IMR-90 (cell line): ENCODE measurements at regions not wholly inside any gene's neighbourhood (a gene's known extent, or its start where the extent isn't known, plus 50 kb on each side); places are given as distances from the start of the nearest gene placed in this dataset.

Experiments used
- ATAC-seq: fragments of 200-7000 bp; cut with Tn5 transposase; 2 replicates; pipeline ENCODE4 v1.9.1; 2020; ENCODE audit warnings: low read depth, mild to moderate bottlenecking, moderate library complexity
- BruUV-seq: library from RNA; stranded (reverse); fragments of 400-500 nt; replicated peaks from 2 replicates; lab custom pipeline; 2021; lab: Mats Ljungman, UMichigan
- CTCF ChIA-PET: fragments of 300-600 bp; formaldehyde crosslinking; extraction: SDS; loops from one replicate; lab custom pipeline; 2021; ENCODE audit warnings: antibody characterized with exemption; lab: Yijun Ruan, JAX
- POLR2A ChIA-PET: fragments of 300-600 bp; sonication (Branson Sonifier 250); formaldehyde crosslinking; loops from one replicate; lab custom pipeline; 2022; ENCODE audit warnings: antibody characterized with exemption; ENCODE audit not compliant: unreplicated experiment; lab: Charles Lee
- DNase-seq: peaks from one replicate; pipeline ENCODE4 v3.0.0; 2013
- H2AFZ ChIP-seq: replicated peaks from 2 replicates; pipeline ENCODE3; 2013; ENCODE audit warnings: low read length, mild to moderate bottlenecking; ENCODE audit not compliant: poor library complexity
- H2AK5ac ChIP-seq: 2 replicates; pipeline ENCODE4 v1.6.1; 2013; ENCODE audit warnings: low read depth, low read length, inconsistent platforms
- H2AK9ac ChIP-seq: replicated peaks from 2 replicates; pipeline ENCODE3; 2013; ENCODE audit warnings: mild to moderate bottlenecking, low read depth, low read length, moderate library complexity; ENCODE audit not compliant: poor library complexity
- H2BK120ac ChIP-seq: 2 replicates; pipeline ENCODE4 v1.6.1; 2013; ENCODE audit warnings: low read depth, low read length, inconsistent platforms
- H2BK15ac ChIP-seq: 3 replicates; pipeline ENCODE4 v1.6.1; 2013; ENCODE audit warnings: low read depth, low read length, inconsistent platforms
- H2BK20ac ChIP-seq: 2 replicates; pipeline ENCODE4 v1.6.1; 2013; ENCODE audit warnings: low read depth, mild to moderate bottlenecking, inconsistent platforms, low read length, moderate library complexity
- H2BK5ac ChIP-seq: 2 replicates; pipeline ENCODE4 v1.6.1; 2013; ENCODE audit warnings: mild to moderate bottlenecking, low read depth, low read length, inconsistent platforms; ENCODE audit not compliant: poor library complexity, severe bottlenecking
- H3K14ac ChIP-seq: replicated peaks from 2 replicates; pipeline ENCODE4 v1.6.1; 2013; ENCODE audit warnings: low read depth, low read length, inconsistent platforms
- H3K18ac ChIP-seq: 2 replicates; pipeline ENCODE4 v1.6.1; 2013; ENCODE audit warnings: low read depth, low read length, control low read depth
- H3K23ac ChIP-seq: 2 replicates; pipeline ENCODE4 v1.6.1; 2013; ENCODE audit warnings: low read depth, low read length, inconsistent platforms
- H3K27ac ChIP-seq: 2 replicates; pipeline ENCODE4 v1.5.1; 2013; ENCODE audit warnings: mild to moderate bottlenecking, control low read depth, low read length; ENCODE audit not compliant: insufficient read depth
- H3K27me3 ChIP-seq: 2 replicates; pipeline ENCODE4 v1.6.1; 2013; ENCODE audit warnings: low read length; ENCODE audit not compliant: control insufficient read depth, insufficient read depth
- H3K36me3 ChIP-seq: 2 replicates; pipeline ENCODE4 v1.6.1; 2013; ENCODE audit warnings: low read length, mixed read lengths; ENCODE audit not compliant: control insufficient read depth, insufficient read depth
- H3K4ac ChIP-seq: 2 replicates; pipeline ENCODE4 v1.6.1; 2013; ENCODE audit warnings: low read depth, low read length, inconsistent platforms
- H3K4me1 ChIP-seq: 2 replicates; pipeline ENCODE4 v1.6.1; 2013; ENCODE audit warnings: low read length, mixed read lengths; ENCODE audit not compliant: control insufficient read depth, insufficient read depth
- H3K4me2 ChIP-seq: 2 replicates; pipeline ENCODE4 v1.6.1; 2013; ENCODE audit warnings: low read depth, mild to moderate bottlenecking, control low read depth, low read length, moderate library complexity
- H3K4me3 ChIP-seq: 2 replicates; pipeline ENCODE4 v1.5.1; 2013; ENCODE audit warnings: low read depth, mild to moderate bottlenecking, control low read depth, low read length, moderate library complexity; ENCODE audit not compliant: insufficient read depth
- H3K56ac ChIP-seq: 2 replicates; pipeline ENCODE4 v1.6.1; 2013; ENCODE audit warnings: low read length, inconsistent platforms; ENCODE audit not compliant: insufficient read depth; ENCODE audit errors: extremely low read depth
- H3K79me1 ChIP-seq, 2 experiments: 2 replicates each; pipeline ENCODE4 v1.6.1; 2013; ENCODE audit warnings: low read length in 2 of 2, inconsistent platforms in 1 of 2, low read depth in 1 of 2
- H3K9ac ChIP-seq: 2 replicates; pipeline ENCODE4 v1.6.1; 2013; ENCODE audit warnings: low read depth, low read length, control low read depth
- H3K9me1 ChIP-seq: 2 replicates; pipeline ENCODE4 v1.6.1; 2013; ENCODE audit warnings: low read length, inconsistent platforms; ENCODE audit not compliant: insufficient read depth
- H3K9me3 ChIP-seq: 2 replicates; pipeline ENCODE4 v1.6.1; 2013; ENCODE audit warnings: low read length; ENCODE audit not compliant: control insufficient read depth, insufficient read depth
- H4K20me1 ChIP-seq: 2 replicates; pipeline ENCODE4 v1.6.1; 2013; ENCODE audit warnings: low read length, inconsistent platforms; ENCODE audit not compliant: insufficient read depth
- H4K5ac ChIP-seq: 2 replicates; pipeline ENCODE4 v1.6.1; 2013; ENCODE audit warnings: mild to moderate bottlenecking, low read depth, low read length, control low read depth
- H4K8ac ChIP-seq, 2 experiments: 2 replicates each; pipeline ENCODE4 v1.6.1; 2013; ENCODE audit warnings: low read depth in 2 of 2, low read length in 2 of 2, control low read depth in 1 of 2, inconsistent platforms in 1 of 2
- H4K91ac ChIP-seq: 2 replicates; pipeline ENCODE4 v1.6.1; 2013; ENCODE audit warnings: low read depth, low read length, inconsistent platforms; ENCODE audit not compliant: insufficient read depth
- BHLHE40 ChIP-seq: fragments of 150-350 bp; IDR thresholded peaks from 2 replicates; pipeline ENCODE4 v1.6.1; 2016; ENCODE audit warnings: mild to moderate bottlenecking, low read depth, low read length
- CEBPB ChIP-seq: IDR thresholded peaks from 2 replicates; pipeline ENCODE4 v1.6.1; 2012; ENCODE audit warnings: low read depth, low read length, improper control_type of control experiment
- CHD1 ChIP-seq: IDR thresholded peaks from 2 replicates; pipeline ENCODE4 v1.6.1; 2012; ENCODE audit warnings: low read depth, low read length, improper control_type of control experiment
- RAD21 ChIP-seq: IDR thresholded peaks from 2 replicates; pipeline ENCODE4 v1.6.1; 2012; ENCODE audit warnings: low read length, improper control_type of control experiment
- RCOR1 ChIP-seq: IDR thresholded peaks from 2 replicates; pipeline ENCODE4 v1.6.1; 2012; ENCODE audit warnings: mild to moderate bottlenecking, low read length, improper control_type of control experiment; ENCODE audit not compliant: insufficient replicate concordance
- SMC3 ChIP-seq: fragments of 150-350 bp; IDR thresholded peaks from 2 replicates; pipeline ENCODE4 v1.6.1; 2016; ENCODE audit warnings: low read depth, mild to moderate bottlenecking, antibody characterized with exemption, low read length, moderate library complexity
- WGBS, 2 experiments: methylation state at CpG; one replicate each; pipeline versions ENCODE4 v1.1.5 to v1.1.7; 2013; ENCODE audit warnings: missing lambda C conversion rate in 2 of 2; ENCODE audit not compliant: insufficient read length in 1 of 2; ENCODE audit errors: extremely low coverage in 2 of 2; 5-methylcytosine and 5-hydroxymethylcytosine counted together
- dilution Hi-C: fragments of 300-500 bp; cut with HindIII; formaldehyde crosslinking; loops from one replicate; pipeline ENCODE4 v1.14.3; 2018; ENCODE audit warnings: low sequenced_read_pairs; ENCODE audit not compliant: unreplicated experiment
- in situ Hi-C: fragments of 300-500 bp; cut with MboI; formaldehyde crosslinking; loops from 3 replicates; pipeline ENCODE4 v1.14.3; 2019; ENCODE audit warnings: low sequenced_read_pairs, inconsistent platforms, mixed read lengths
- intact Hi-C: fragments of 100-400 bp; cut with micrococcal nuclease; formaldehyde crosslinking; loops from 2 replicates; pipeline ENCODE4 v1.10.0; 2022
- TF ChIP-seq, protein P1 (sequence below): conservative IDR thresholded peaks from 2 replicates; pipeline ENCODE4 v1.5.1; 2012; ENCODE audit warnings: mild to moderate bottlenecking, low read depth, low read length, improper control_type of control experiment
- TF ChIP-seq, protein P2 (sequence below): fragments of 150-350 bp; IDR thresholded peaks from 2 replicates; pipeline ENCODE4 v1.6.1; 2016; ENCODE audit warnings: low read depth, mild to moderate bottlenecking, low read length, moderate library complexity, borderline replicate concordance

DNA sequence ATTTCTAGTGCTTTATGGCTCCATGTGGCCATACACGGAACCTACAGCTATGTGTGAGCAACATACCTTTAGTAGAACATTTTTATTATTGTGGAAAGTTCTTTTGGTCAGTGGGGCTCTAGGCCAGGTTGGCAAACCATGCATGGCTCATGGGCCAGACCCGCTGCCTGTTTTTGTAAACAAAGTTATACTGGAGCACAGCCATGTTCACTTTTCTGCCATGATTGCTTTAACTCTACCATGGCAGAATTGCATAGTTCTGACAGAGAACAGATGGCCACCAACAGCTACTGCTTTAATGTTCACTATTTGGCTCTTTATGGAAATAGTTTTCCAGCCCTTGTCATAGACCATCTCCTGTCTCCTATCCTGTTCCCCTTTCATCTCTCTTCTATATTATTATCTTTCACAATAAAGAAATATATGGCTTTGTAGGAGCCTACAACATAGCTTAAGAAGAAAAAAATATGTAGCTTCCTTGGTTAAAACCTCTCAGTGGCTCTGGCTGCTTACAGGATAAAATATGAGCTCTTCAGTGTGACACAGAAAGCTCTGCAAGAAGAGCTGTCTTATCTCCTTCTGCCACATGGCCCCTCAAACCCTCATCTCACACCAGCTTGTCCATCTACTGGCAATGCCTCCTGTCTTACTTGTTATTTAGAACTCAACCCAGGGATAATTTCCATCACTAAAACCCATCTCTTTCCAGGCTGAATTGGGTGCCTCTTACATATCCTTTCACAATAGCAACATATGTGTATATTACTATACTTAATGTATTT is 54.6 kb upstream of the RWDD3 start:
- Histone ChIP-seq H2BK120ac (no peak overlapping the region), H2BK15ac (no peak overlapping the region), H4K5ac (no peak overlapping the region), H3K79me1 (no peaks in the 10 kb centered on the region), H3K36me3 (no peaks in the 10 kb centered on the region), H3K18ac (no peak overlapping the region), H3K27ac (no peak overlapping the region), H4K20me1 (no peaks in the 10 kb centered on the region), H2BK5ac (no peak overlapping the region), H2AK5ac (no peak overlapping the region), H4K8ac (no peak overlapping the region), H2AFZ (no peak overlapping the region), H2AK9ac (no peak overlapping the region), H3K27me3 (no peaks in the 10 kb centered on the region), H3K4me3 (no peak overlapping the region), H3K4me2 (no peak overlapping the region), H3K4me1 (no peaks in the 10 kb centered on the region; the same call in 1 of the 2 replicates), H3K56ac (no peak overlapping the region), H3K23ac (no peak overlapping the region), H4K91ac (no peak overlapping the region), H3K9ac (no peak overlapping the region), H3K14ac (no peak overlapping the region), H3K4ac (no peak overlapping the region), H3K9me3 (no peaks in the 10 kb centered on the region), H2BK20ac (no peak overlapping the region), H3K9me1 (no peaks in the 10 kb centered on the region)
- no CpG with 5 or more reads among the region's 2 CpGs for WGBS, 2 experiments
- intact Hi-C loops: no loop called here
- in situ Hi-C loops: no loop called here
- BruUV-seq: no TSS peak
- ATAC-seq (no peak), DNase-seq (no peak)
- TF ChIP-seq BHLHE40: no peak
- TF ChIP-seq, protein P1, sequence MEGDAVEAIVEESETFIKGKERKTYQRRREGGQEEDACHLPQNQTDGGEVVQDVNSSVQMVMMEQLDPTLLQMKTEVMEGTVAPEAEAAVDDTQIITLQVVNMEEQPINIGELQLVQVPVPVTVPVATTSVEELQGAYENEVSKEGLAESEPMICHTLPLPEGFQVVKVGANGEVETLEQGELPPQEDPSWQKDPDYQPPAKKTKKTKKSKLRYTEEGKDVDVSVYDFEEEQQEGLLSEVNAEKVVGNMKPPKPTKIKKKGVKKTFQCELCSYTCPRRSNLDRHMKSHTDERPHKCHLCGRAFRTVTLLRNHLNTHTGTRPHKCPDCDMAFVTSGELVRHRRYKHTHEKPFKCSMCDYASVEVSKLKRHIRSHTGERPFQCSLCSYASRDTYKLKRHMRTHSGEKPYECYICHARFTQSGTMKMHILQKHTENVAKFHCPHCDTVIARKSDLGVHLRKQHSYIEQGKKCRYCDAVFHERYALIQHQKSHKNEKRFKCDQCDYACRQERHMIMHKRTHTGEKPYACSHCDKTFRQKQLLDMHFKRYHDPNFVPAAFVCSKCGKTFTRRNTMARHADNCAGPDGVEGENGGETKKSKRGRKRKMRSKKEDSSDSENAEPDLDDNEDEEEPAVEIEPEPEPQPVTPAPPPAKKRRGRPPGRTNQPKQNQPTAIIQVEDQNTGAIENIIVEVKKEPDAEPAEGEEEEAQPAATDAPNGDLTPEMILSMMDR: no peak
- no peak for TF ChIP-seq RAD21
- TF ChIP-seq, protein P2, sequence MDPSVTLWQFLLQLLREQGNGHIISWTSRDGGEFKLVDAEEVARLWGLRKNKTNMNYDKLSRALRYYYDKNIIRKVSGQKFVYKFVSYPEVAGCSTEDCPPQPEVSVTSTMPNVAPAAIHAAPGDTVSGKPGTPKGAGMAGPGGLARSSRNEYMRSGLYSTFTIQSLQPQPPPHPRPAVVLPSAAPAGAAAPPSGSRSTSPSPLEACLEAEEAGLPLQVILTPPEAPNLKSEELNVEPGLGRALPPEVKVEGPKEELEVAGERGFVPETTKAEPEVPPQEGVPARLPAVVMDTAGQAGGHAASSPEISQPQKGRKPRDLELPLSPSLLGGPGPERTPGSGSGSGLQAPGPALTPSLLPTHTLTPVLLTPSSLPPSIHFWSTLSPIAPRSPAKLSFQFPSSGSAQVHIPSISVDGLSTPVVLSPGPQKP: no peak
- no peak for TF ChIP-seq SMC3
- TF ChIP-seq RCOR1: no peak
- TF ChIP-seq CHD1: no peak
- no peak for TF ChIP-seq CEBPB
- ChIA-PET POLR2A (no interaction called here), CTCF (no interaction called here)
- dilution Hi-C loops: no loop called here
